ENCODE measurements at regions not wholly inside any gene's neighbourhood (a gene's known extent, or its start where the extent isn't known, plus 50 kb on each side); places are given as distances from the start of the nearest gene placed in this dataset.
"Not testable (repeated sequence)": the region's sequence is repeated elsewhere in the genome, so short reads cannot be mapped to it uniquely, and the experiment has no call there.

DNA sequence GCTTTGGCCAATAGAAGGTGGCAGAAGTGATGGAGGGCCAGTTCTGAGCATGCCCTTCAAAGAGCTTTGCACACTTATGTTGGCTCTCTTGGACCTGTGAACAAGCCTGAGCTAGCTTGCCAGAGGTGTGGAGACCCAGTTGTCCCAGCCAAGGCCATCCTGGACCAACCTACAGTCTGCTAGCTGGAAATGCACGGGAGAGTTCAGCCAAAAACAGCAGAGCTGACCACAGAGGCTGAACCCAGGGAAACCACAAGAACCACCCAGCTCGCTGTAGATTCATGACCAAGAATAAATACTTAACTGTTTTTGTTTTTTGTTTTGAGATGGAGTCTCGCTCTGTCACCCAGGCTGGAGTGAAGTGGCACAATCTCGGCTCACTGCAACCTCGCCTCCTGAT lies 65.4 kb upstream of the HAND1 start:
- DNase-seq: no peak

- no peak for DNase-seq
Observed at GRCh38 chr5:154542581-154542980, 64.6 kb upstream of the HAND1 start.

DNA sequence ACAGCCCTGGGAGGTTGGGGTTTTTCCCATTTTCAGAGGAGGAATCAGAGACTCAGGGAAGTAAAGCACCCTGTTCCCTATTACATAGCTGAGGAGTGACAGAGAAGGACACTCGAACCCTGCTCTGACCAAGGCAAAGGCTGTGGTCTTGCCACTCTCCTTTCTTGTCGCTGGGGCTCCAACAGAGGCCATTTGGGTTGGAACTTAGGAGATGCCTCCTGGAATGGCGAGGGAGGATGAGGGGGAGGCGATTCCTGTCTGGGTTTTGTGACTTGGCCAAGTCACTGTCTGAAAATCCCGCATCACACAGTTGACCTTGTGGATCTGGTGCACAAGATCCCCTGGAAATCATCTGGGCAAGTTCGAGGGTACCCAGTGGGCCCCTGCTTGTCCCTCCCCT lies 64.0 kb upstream of the HAND1 start:
- DNase-seq: no peak

DNA sequence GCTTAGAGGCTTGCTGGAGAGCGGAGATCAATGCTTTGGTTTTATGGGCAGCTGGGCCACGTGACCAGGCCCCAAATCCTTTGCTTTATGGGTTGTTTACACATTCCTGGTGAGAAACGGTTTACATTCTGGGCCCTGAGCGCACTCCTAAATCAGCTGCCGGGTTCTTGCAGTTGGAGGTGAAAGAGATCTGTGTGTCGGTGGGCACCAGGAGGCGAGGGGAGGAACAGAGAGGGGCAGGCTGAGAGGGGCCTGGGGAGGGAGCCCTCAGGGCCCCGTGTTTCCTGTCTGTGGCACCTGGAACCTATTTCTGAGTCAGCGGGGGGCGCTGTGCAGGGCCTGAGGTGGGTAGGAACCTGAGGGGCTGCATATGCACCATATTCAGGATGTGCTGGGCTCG lies 63.5 kb upstream of the HAND1 start:
- DNase-seq: peak; percentile 29

DNA sequence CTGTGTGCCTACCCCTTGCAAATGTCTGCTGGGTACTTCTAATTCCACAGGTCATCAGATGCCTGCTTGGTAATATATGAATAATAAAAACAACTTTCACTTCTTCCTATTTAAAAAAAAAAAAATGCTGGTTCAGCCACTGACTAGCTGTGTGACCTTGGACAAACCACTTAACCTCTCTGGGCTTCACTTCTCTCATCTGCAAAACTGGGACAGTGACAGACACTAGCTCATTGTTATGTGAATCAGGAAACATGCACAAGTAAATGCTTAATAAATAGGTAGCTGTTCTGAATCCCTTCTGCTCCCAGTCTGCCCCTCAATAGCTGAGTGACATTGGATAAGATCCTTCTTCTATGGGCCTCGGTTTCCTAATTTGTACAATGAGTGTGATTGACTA lies 62.6 kb upstream of the HAND1 start:
- DNase-seq: no peak

DNA sequence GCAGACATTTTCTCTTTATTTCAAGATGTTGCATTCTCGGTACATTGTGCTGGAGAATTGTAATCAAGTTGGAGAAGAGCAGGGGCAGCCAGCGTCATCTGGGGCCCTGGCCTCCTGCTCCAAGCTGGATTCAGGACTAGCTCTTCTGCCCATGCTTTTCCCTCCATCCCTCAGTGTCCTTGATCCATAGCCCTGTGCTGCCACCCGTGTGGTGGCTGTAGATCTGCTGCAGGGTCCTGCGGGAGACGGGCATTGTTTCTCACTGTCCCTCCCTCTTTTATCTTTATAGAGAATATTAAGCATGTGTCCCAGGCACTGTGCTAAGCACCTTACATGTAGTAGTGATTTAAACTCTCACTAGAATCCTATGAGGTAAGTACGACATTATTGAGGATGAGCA lies 60.5 kb upstream of the HAND1 start:
- no peak for DNase-seq

GRCh38 chr5:154536439-154536838 lies 58.4 kb upstream of the HAND1 start:
- not testable (repeated sequence) for DNase-seq

GRCh38 chr5:154535535-154535934 lies 57.5 kb upstream of the HAND1 start:
- DNase-seq: no peak

DNA sequence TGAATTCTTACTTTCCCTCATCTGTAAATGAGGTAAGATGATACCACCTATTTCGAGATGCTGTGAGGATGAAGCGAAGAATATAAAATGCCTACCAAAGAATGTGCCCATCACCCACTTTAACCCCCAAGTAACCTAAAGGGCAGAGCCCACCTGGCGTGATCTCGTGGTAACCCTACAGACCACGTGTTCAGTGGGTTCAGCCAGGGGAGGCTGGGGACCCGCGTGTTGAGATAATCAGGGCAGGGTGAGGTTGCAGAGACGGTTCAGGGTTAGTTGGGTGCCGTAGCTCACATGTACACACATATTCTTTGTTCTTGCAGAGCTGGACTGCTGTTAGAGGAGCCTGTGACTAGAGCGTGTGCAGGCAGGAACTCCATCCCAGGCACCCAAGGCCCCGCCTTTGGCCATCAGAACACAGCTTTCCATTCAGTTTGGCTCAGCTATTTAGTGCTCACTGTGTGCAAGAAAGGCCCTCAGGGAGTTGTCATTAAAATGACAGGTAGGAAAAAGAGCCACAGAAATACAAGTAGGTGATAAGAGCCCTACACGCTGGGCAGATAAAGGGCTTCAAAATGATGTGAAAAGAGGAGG lies 56.5 kb upstream of the HAND1 start:
- no peak for DNase-seq

- no peak for DNase-seq
Observed at GRCh38 chr5:154529282-154529681, 51.3 kb upstream of the HAND1 start.

GRCh38 chr5:154528005-154528594 lies 50.1 kb upstream of the HAND1 start:
- DNase-seq: no peak

Measured in activated CD4-positive, alpha-beta T cell treated with anti-CD3 and anti-CD28 coated beads for 48 hours (primary cell).